C4-2B (cell line): ENCODE measurements at regions not wholly inside any gene's neighbourhood (a gene's known extent, or its start where the extent isn't known, plus 50 kb on each side); places are given as distances from the start of the nearest gene placed in this dataset.

Experiments used
- H3K27ac ChIP-seq: fragments of 450-650 bp; 2 replicates; pipeline ENCODE4 v1.5.1; 2017
- ZFX ChIP-seq: fragments of 450-650 bp; IDR thresholded peaks from 2 replicates; pipeline ENCODE4 v1.6.1; 2017
- TF ChIP-seq, protein P1 (sequence below): fragments of 450-650 bp; conservative IDR thresholded peaks from 2 replicates; pipeline ENCODE4 v1.5.1; 2017; ENCODE audit warnings: mild to moderate bottlenecking

DNA sequence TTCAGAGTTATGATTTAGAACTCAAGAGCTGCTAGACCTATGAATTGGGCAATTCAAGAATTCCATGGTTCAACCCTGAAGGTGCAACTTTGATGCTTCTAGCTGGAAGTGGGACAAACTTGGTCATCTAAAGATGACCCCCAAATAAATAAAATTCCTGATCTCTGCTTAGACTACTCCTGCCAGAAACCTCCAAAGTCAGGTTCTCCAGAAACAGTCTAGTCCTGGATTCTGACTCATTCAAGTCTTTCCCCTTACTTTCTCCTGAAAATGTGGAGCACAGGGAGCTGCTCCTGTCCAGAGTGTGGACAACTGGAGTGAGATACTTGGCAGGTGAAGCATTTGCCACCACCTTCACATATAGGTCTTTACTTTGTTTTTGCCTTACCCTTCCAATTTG, 557.7 kb upstream of the TNP1 start:
- TF ChIP-seq, protein P1, sequence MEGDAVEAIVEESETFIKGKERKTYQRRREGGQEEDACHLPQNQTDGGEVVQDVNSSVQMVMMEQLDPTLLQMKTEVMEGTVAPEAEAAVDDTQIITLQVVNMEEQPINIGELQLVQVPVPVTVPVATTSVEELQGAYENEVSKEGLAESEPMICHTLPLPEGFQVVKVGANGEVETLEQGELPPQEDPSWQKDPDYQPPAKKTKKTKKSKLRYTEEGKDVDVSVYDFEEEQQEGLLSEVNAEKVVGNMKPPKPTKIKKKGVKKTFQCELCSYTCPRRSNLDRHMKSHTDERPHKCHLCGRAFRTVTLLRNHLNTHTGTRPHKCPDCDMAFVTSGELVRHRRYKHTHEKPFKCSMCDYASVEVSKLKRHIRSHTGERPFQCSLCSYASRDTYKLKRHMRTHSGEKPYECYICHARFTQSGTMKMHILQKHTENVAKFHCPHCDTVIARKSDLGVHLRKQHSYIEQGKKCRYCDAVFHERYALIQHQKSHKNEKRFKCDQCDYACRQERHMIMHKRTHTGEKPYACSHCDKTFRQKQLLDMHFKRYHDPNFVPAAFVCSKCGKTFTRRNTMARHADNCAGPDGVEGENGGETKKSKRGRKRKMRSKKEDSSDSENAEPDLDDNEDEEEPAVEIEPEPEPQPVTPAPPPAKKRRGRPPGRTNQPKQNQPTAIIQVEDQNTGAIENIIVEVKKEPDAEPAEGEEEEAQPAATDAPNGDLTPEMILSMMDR: no peak
- TF ChIP-seq ZFX: no peak
- H3K27ac ChIP-seq: no peak overlapping the region

DNA sequence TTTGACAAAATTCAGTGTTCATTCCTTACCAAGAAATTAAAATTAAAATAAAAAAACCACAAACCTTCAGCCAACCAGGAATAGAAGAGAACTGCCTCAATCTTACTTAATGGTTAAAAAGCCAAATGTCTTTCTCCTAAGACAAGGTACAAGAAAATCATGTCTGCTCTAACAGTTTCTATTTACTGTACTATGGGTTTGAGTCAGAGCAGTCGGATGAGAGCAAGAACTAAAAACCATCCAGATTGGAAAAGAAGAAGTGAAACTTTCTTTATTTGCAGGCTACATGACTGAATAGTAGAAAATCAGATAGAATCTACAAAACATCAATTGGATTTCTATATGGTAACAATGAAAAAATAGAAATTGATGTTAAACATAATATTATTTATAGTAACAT, 555.5 kb upstream of the TNP1 start:
- H3K27ac ChIP-seq: no peak overlapping the region
- no peak for TF ChIP-seq ZFX
- TF ChIP-seq, protein P1: no peak

DNA sequence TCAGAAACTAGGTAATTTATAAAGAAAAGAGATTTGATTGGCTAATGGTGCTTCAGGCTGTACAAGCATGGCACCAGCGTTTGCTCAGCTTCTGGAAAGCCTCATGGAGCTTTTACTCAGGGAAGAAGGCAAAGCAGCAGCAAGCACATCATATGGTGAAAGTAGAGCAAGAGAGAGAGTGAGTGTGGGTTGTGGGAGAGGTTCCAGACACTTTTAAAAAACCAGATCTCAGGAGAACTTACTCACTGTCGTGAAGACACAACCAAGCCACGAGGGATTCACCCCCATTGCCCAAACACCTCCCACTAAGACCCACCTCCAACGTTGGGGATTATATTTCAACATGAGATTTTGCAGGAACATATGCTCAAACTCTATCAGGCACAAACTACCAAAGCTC, 554.6 kb upstream of the TNP1 start:
- TF ChIP-seq ZFX: no peak
- TF ChIP-seq, protein P1: no peak
- H3K27ac ChIP-seq: no peak overlapping the region

DNA sequence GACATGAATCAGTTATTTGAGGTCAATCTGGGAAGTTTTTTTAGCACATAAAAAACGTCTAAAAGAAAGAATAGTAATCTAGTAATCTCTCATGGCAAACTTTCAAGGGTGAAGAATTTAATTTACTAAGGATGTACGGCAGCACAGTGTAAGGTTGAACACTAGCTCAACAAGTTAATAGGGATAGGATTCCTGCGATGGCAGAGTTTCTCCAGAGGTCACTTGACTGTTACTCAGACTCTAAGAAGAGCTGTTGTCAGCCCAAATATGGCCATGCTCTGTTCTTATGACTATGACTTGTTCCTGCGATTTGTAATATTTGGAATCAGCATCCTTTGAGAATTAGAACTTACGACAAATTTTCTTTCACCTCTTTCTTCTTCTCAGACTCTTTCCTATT, 553.3 kb upstream of the TNP1 start:
- no peak overlapping the region for H3K27ac ChIP-seq
- TF ChIP-seq ZFX: no peak
- TF ChIP-seq, protein P1: no peak

DNA sequence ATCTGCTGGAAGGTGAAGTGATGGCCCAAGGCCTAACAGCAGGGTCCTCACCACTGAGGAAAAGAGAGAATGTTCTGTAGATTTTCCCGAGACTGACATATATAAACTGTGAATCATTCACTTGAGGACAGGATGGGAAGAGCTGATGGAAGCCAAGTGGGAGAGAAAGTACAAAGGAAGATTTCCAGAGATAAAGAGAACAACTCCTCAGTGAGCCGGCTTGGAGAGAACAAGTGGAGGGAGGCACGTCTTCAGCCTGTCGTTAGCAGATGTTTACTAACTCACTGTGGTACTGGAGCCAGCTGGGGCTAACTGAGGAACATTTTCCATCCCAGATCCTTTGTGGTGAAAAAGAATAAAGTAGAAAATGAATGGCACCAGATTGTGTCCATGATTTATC, 552.9 kb upstream of the TNP1 start:
- TF ChIP-seq ZFX: no peak
- TF ChIP-seq, protein P1: no peak
- no peak overlapping the region for H3K27ac ChIP-seq

DNA sequence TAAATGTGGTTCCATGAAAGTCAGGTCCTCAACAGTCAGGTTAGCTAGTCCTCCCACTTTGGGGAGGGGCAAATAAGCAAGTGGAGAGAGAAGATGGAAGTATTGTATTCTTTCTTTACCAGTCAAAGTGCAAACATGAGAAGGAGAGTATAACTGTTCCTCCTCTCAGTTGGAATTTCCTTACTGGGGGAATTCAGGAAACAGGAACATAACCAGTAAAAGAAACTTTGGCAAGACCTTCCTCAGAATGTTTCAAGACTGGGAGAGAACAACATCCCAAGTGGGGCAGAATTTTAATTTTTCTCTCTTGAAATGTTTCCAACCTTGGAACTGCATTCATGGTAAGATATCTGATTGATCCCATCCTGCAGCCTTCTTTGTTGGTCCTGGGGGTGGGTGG, 552.4 kb upstream of the TNP1 start:
- TF ChIP-seq ZFX: no peak
- TF ChIP-seq, protein P1: no peak
- H3K27ac ChIP-seq: no peak overlapping the region

DNA sequence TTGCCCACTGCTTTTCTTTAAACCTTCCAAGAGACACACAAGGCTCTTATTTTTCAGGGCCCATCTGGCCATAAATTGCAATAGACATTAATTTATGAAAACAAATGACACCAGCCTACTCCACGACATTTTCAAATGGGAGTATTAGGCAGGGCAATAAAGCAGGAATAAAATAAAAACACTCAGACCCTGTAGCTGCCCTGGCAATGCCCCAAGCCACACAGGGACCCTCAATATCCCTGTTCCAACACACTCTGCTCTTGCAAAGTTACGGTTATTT, 550.8 kb upstream of the TNP1 start:
- no peak overlapping the region for H3K27ac ChIP-seq
- TF ChIP-seq, protein P1: no peak
- no peak for TF ChIP-seq ZFX
